ENCODE measurements at regions not wholly inside any gene's neighbourhood (a gene's known extent, or its start where the extent isn't known, plus 50 kb on each side); places are given as distances from the start of the nearest gene placed in this dataset.
A peak's percentile ranks its signal among the peaks of the same experiment; 100 is the strongest.

DNA sequence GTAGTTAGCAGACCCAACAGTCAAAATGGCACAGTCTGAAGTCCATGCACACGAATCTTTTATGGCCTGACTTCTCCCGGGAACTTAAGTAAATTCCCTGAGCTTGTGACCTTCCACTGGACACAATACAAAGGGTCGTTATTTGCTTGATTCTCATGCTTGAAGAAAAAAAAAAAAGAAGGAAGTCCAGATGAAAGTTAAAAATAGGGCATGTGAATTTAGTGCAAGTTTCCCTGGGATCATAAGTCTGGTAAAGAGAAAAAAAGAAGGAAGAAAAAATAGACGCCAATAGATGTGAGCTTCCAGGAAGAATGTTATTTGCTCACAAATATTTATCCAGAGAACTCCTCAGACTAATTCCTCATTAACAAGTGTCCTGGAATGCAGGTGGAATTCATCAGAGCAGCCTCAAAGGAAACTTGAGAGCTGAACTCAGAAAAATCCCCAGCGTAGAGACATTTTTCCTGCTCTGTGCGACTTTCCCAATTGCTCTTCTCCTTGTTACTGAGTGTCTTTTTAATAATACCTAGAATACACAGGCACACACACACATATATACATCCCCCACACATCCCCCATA is 616.3 kb downstream of the EBF1 start:
- no peak for DNase-seq (ENCODE audit: low read depth in 3 of 3)

DNA sequence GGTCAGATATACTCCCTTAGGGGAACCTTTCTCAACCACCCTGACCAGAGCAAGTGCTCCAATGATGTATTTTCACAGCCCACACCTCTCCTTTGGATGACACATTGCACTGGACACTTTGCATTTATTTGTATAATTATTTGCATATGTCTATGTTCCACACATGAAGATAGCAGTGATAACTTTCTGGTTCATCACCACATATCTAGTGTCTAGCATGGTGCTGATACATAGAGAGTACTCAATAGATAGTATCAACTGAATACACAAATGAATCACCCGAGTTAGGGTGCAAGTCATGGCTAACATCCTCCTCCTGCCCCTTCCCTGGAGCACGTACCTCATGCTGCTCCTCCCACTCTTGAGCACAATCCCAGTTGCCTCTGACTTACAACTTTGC is 617.6 kb downstream of the EBF1 start:
- no peak for DNase-seq (ENCODE audit: low read depth in 3 of 3)

DNA sequence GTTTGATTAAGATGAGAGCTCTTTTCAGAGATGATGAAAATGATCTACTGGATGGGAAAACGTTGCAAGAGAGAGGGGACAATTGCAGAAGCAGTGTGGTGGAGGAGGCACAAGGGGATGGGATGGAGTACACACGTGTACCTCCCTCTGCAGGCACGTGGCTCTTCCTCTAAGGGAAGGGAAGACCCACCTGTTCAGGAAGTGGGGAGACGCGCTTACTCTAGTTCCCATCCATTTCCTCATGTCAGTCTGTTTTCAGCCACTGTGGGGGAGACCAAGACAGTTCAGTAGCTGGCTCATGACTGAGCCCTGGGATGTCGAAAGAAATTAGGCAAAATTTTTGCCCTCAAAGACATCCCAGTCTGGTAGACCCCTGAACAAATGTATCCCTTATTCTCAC is 619.2 kb upstream of the CLINT1 start:
- DNase-seq (ENCODE audit: low read depth in 3 of 3) = no peak

DNA sequence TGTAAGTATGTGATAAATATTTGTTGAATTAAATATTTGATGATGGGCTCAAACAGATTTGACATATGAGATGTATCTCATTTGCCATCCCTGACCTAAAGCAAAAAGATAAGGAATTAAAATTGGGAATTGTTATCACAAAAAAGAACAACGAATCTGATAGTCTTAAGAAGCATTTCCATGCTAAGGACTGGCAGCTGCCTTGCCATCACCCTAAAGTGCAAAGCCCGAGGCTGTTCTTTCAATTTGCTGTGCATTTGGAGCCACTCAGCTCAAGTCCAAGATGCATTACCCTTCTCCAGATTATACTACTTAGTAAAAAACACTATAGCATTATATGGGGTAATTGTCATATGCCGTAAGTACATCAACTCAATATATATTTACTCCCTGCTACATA is 618.3 kb upstream of the CLINT1 start:
- DNase-seq (ENCODE audit: low read depth in 3 of 3) = no peak

- no peak for DNase-seq (ENCODE audit: low read depth in 3 of 3)
These were observed 614.2 kb upstream of the CLINT1 start for GRCh38 chr5:158473016-158473635.

DNA sequence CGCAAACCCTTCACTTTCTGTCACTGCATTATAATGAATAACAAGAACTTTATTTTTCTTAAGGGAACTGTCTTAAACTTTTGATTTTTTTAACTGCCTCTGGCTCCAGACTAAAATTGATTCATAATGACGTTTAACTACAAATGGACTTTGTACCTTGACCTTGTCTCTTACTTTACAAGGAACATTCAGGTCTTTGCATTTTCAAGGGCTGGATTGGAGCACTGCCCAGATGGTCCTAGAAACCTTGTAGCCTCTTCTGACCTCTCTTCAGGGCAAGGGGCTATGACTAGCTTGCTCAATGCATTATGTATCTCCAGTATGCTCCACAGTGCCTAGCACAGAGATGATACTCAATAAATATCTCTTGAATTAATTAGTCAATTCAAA is 612.6 kb upstream of the CLINT1 start:
- no peak for DNase-seq (ENCODE audit: low read depth in 3 of 3)

DNA sequence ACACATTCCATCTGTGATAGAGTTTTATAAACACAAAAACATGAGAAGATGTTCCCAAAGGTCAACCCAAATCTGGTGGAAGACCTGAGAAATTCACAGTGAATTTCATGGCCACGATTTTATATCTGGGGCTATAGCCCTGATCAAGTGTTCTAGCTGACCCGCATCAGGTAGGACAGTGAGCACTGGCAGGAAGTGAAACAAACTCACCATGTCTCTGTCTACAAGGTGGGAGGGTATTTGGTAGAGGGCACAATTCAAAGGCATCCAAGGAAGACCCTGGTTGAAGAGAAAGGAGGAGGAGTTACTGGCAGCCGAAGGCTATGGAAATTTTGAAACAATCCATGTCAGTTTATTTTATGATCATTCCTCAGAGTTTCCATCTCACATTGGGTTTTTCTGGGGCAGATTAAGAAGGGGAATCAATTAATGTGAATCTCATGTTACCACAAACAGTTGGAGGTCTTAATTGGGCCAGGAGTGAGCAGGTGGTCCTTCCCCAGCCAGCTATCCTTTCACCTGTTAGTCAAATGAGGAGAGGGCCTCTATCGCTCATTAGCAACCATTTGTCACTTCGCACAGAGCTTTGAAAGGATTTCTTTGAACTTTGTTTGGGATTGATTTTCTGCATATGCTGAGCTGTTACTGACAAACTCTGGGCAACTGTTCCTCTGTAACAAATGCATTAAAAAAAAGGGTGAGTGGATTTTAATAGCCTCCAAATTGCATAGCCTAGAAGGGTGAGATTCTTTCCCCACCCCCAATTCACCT is 612.0 kb upstream of the CLINT1 start:
- DNase-seq (ENCODE audit: low read depth in 3 of 3) = no peak

- DNase-seq (ENCODE audit: low read depth in 3 of 3) = no peak
These were observed 609.5 kb upstream of the CLINT1 start for GRCh38 chr5:158468444-158468843.

GRCh38 chr5:158466191-158466590 is 607.2 kb upstream of the CLINT1 start:
- no peak for DNase-seq (ENCODE audit: low read depth in 3 of 3)

GRCh38 chr5:158465086-158465972 is 606.4 kb upstream of the CLINT1 start:
- DNase-seq (ENCODE audit: low read depth in 3 of 3) = no peak

DNA sequence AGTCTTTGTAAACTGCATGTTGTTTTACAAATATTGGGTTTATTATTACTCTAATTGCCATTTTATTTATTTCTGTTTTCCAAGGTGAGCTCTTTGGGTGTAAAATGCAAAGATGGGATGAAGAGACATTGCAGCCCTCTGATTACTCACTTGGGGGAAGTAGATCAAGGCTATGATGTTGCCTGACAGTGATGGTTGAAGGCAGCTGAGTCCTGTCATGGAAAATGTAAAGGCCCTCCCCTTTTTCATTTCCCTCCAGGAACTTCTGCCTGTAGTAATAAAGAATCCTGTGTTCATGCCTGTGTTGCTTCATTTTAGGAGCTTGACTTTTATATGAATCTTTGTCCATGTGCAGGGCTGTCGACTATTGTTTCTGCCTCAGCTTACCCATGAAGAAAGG is 605.4 kb upstream of the CLINT1 start:
- no peak for DNase-seq (ENCODE audit: low read depth in 3 of 3)

DNA sequence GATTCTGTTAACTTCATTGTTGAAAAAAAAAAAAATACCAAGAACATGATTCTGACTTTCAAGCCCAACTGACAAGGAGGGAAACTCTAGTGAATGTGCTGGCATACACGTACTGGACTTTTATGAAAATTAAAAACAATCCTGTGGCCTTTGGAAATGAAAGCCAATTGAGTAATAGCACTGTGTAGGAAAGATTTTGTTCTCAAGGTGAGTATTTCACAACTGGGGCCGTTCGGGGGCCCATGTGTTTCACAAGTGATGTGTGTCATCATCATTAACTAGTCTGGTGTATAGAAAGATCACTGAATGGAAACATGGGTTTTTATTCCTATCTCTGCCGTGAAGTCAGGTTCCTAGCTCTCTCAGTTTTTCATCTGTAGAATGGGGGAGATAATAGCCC is 605.0 kb upstream of the CLINT1 start:
- DNase-seq (ENCODE audit: low read depth in 3 of 3) = peak in 1 of 3 donors; percentile 15

DNA sequence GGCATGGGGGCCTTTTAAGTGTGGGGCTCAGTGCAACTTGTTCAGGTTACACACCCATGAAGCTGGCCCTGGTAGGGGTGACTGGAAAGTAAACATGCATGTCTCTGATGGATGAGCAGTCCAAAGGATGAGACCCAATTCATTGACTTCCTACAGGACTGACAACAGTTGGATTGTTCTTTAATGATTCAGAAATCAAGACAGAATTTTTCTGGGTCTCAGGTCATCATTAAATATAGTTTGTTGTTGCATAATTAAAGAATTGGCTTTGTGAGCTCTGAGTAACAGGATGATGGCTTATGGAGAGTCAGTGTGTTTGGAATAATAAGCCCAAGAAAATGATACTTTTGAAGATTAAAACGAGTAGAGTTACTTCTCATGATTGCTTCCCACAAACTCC is 604.2 kb upstream of the CLINT1 start:
- DNase-seq (ENCODE audit: low read depth in 3 of 3) = no peak

DNA sequence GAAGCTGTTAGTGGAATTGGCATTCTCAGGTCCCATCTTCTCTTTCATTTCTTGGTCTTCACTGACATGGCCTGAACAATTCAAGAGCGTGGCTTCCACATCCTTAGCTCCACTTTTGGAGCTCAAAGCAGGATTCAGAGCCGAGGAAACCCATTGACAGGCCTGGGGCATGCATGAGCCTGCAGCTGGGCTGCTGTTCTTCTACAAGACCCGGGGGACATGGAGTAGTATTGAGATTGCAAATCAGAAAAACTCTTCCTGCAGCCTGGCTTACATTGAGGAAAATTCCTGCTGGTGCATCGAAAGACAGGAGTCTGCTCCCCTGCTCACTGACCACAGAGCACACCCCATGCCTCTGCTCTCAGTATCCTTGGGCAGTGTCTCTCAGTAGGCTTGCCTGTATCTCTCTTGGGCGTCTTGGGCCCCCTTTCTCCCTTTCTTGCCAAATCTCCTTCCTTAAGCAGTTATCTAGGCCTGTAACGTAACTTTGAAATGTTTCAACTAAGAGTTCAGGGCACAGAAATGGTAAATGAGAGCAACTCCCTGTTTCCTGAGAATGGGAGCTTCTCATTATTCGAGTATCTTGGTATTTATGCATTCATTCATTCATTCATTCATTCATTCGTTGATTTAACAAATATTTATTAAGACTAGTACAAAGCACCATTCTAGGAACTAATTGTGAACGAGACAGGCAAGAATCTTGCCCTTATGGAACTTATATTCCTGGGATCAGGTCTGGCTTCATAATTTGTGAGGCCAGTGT is 603.6 kb upstream of the CLINT1 start:
- DNase-seq (ENCODE audit: low read depth in 3 of 3) = no peak

- DNase-seq (ENCODE audit: low read depth in 3 of 3) = no peak
These were observed 602.4 kb upstream of the CLINT1 start for GRCh38 chr5:158461240-158461854.

GRCh38 chr5:158458086-158458485 is 599.1 kb upstream of the CLINT1 start:
- no peak for DNase-seq (ENCODE audit: low read depth in 3 of 3)

DNA sequence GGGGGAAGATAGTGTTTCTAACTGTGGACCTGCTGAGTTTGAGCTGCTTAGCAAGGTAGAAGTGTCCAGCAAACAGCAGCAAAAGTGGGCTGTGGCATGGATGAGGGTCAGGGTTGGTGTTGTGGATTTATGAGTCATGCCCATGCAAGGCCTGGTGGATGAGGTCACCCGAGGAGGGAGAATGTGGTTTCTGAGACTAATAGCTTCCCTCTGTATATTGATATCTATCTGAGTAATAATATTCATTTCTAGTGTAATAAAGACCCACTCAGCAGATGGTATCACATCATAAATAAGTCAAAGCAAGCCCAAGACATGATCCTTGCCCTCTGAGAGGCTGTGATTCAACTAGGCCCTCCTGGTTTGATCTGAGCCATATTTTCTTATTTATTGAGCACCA is 597.8 kb upstream of the CLINT1 start:
- no peak for DNase-seq (ENCODE audit: low read depth in 3 of 3)

- DNase-seq (ENCODE audit: low read depth in 3 of 3) = no peak
These were observed 597.3 kb upstream of the CLINT1 start for GRCh38 chr5:158456241-158456640.

GRCh38 chr5:158451993-158452672 is 593.2 kb upstream of the CLINT1 start:
- DNase-seq (ENCODE audit: low read depth in 3 of 3) = no peak

DNA sequence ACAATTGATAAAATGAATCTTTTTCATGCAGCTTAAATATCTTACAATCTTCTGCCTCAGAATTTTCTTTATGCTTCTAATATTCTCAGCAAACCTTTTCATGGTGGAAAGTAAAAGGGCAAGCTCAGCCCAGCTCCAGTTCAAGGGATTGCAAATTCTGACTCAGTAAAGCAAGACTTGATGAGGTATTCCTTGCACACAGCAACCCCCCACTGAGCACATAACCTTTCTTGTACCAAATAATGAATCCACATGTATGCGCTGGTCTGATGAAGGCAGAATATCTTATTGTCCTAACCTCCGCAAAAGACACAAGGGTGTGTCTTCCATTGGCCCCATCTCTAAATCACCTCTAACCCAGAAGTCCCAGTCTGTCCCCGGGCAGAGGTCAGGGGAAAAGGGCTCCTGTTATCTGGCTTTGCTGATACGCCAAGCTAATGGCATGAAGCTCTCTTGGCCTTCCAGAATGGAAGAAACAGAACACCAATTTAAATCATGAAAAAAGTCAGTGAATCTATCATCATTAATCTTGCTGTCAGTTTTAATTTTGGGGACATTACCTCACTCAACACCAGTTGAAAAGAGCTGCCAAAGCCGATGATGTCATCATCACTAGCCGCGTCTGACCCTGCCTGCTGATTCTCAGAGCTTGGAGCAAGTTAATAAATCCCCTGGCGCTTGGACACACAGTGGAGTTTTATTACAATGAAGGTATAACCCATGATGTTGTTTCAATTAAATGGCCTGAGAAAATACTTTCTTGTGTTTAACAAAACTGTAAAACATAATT is 592.5 kb upstream of the CLINT1 start:
- DNase-seq (ENCODE audit: low read depth in 3 of 3) = no peak
